AG10803 (cell line): ENCODE measurements at regions not wholly inside any gene's neighbourhood (a gene's known extent, or its start where the extent isn't known, plus 50 kb on each side); places are given as distances from the start of the nearest gene placed in this dataset.

Experiments used
- DNase-seq: peaks from one replicate; pipeline ENCODE4 v3.0.0; 2010; ENCODE audit warnings: low read depth
- H3K4me3 ChIP-seq: 2 replicates; pipeline ENCODE4 v1.5.1; 2011; ENCODE audit warnings: mild to moderate bottlenecking, low read length, control low read depth
- TF ChIP-seq, protein P1 (sequence below): conservative IDR thresholded peaks from 2 replicates; pipeline ENCODE4 v1.5.1; 2011; ENCODE audit warnings: mild to moderate bottlenecking, low read length, control low read depth, inconsistent platforms

DNA sequence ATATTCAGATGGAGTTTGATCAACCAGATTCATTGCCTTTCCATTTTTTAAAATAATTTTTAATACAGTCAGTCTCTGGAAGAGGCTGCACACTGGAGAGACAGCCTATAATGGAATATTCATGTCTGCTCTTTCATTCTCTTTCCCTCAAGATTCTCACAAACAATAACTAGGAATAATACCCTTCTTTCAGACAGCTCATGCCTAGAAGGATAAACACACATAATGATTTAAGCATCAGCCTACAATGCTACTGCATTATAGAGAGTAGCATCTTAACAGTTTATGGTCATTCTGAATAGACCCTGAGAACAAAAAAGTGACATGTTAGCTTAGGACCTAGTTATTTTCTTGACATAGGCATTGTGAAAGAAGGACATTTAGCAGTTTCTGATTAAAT, 1692.3 kb downstream of the GRIK2 start:
- TF ChIP-seq, protein P1, sequence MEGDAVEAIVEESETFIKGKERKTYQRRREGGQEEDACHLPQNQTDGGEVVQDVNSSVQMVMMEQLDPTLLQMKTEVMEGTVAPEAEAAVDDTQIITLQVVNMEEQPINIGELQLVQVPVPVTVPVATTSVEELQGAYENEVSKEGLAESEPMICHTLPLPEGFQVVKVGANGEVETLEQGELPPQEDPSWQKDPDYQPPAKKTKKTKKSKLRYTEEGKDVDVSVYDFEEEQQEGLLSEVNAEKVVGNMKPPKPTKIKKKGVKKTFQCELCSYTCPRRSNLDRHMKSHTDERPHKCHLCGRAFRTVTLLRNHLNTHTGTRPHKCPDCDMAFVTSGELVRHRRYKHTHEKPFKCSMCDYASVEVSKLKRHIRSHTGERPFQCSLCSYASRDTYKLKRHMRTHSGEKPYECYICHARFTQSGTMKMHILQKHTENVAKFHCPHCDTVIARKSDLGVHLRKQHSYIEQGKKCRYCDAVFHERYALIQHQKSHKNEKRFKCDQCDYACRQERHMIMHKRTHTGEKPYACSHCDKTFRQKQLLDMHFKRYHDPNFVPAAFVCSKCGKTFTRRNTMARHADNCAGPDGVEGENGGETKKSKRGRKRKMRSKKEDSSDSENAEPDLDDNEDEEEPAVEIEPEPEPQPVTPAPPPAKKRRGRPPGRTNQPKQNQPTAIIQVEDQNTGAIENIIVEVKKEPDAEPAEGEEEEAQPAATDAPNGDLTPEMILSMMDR: no peak
- no peak for DNase-seq
- H3K4me3 ChIP-seq: no peak overlapping the region

DNA sequence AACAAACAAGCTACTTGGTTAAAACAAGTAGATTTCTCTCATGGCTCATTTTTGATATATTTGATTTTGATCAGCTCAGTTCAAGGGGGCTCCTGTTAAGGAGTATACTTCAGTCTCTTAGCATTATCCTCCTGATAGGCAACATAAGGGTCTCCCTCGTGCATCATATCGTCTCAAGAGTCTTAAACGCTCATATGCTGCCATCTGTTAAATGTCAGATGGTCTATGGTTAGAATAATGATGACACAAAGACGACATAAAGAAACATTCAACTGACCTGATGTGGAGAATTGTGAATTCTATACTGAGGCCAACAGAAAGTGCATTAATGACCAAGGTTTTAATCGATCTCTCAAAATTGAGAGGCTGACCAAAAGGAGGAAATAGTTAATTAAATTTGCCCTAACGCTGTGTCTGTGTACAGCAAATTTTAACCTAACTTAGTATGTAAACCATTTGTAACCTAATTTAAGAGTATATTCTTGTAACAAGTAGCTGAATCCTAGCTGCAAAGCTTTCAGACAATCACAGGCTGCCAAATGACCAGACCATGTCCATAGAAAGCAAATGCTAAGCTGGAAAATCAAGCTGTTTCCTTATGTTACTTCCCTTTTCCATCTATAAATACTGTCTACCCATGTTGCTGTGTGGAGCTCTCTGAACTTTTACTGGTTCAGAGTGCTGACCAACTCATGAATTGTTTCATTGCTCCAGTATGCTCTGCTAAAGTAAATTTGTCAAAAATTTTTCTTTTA, 1688.5 kb downstream of the GRIK2 start:
- H3K4me3 ChIP-seq: no peak overlapping the region
- DNase-seq: no peak
- TF ChIP-seq, protein P1: no peak

GRCh38 chr6:103081126-103081525, 1687.6 kb downstream of the GRIK2 start:
- no peak overlapping the region for H3K4me3 ChIP-seq
- TF ChIP-seq, protein P1: no peak
- no peak for DNase-seq

GRCh38 chr6:103080497-103080896, 1687.0 kb downstream of the GRIK2 start:
- no peak overlapping the region for H3K4me3 ChIP-seq
- DNase-seq: no peak
- TF ChIP-seq, protein P1: no peak

- no peak for DNase-seq
- TF ChIP-seq, protein P1: no peak
- no peak overlapping the region for H3K4me3 ChIP-seq
Measured at GRCh38 chr6:103079867-103080266, 1686.4 kb downstream of the GRIK2 start.

GRCh38 chr6:103062136-103062535, 1668.6 kb downstream of the GRIK2 start:
- TF ChIP-seq, protein P1: no peak

DNA sequence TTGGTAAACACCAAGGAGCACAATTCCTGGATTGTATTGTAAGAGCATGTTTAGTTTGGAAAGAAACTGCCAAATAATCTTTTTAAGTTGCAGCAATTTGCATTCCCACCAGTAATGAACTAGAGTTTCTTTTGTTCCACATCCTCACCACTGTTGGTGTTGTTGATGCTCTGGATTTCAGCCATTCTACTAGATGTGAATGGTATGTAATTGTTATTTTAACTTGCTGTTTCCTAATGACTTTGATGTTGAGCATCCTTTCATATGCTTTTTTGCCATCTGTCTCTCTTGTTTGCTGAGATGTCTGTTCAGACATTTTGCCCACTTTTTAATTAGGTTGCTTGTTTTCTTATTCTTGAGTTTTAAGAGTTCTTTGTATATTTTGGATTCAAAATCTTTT, 1654.1 kb downstream of the GRIK2 start:
- no peak overlapping the region for H3K4me3 ChIP-seq
- TF ChIP-seq, protein P1: no peak
- DNase-seq: no peak

More at GRCh38 chr6:103062136-103062535, 1668.6 kb downstream of the GRIK2 start:
- no peak overlapping the region for H3K4me3 ChIP-seq
- DNase-seq: no peak
